Astrocyte (in vitro differentiated cells and primary cell): ENCODE measurements at regions not wholly inside any gene's neighbourhood (a gene's known extent, or its start where the extent isn't known, plus 50 kb on each side); places are given as distances from the start of the nearest gene placed in this dataset.

Source experiments
- DNase-seq: peaks from one replicate; pipeline ENCODE4 v3.0.0-alpha.2; 2010; ENCODE audit warnings: low read depth
- FAIRE-seq: peaks from 2 replicates; lab custom pipeline; 2011; peaks lifted over from hg19 to GRCh38; lab: Jason Lieb, UNC
- H2AFZ ChIP-seq: 2 replicates; pipeline ENCODE4 v1.6.0; 2012; ENCODE audit warnings: low read depth, low read length, inconsistent platforms
- H3K27ac ChIP-seq: 2 replicates; pipeline ENCODE4 v1.5.1; 2011; ENCODE audit warnings: low read depth, low read length, inconsistent platforms
- H3K27me3 ChIP-seq: 2 replicates; pipeline ENCODE4 v1.6.0; 2011; ENCODE audit warnings: low read length, inconsistent platforms; ENCODE audit not compliant: insufficient read depth
- H3K36me3 ChIP-seq: 2 replicates; pipeline ENCODE4 v1.5.1; 2011; ENCODE audit warnings: low read length, inconsistent platforms; ENCODE audit not compliant: insufficient read depth
- H3K4me1 ChIP-seq: 2 replicates; pipeline ENCODE4 v1.5.1; 2011; ENCODE audit warnings: low read length, inconsistent platforms; ENCODE audit not compliant: insufficient read depth
- H3K4me2 ChIP-seq: 2 replicates; pipeline ENCODE4 v1.6.0; 2012; ENCODE audit warnings: low read length, inconsistent platforms
- H3K4me3 ChIP-seq: 2 replicates; pipeline ENCODE4 v1.5.1; 2011; ENCODE audit warnings: low read depth, mild to moderate bottlenecking, low read length, inconsistent platforms; ENCODE audit not compliant: insufficient read depth
- H3K79me2 ChIP-seq: 2 replicates; pipeline ENCODE4 v1.6.0; 2012; ENCODE audit warnings: mild to moderate bottlenecking, low read length, inconsistent platforms; ENCODE audit not compliant: insufficient read depth
- H3K9ac ChIP-seq: 2 replicates; pipeline ENCODE4 v1.6.0; 2012; ENCODE audit warnings: mild to moderate bottlenecking, low read length, inconsistent platforms
- H3K9me3 ChIP-seq: 2 replicates; pipeline ENCODE4 v1.5.1; 2012; ENCODE audit warnings: low read depth, mild to moderate bottlenecking, low read length, inconsistent platforms; ENCODE audit not compliant: insufficient read depth
- H4K20me1 ChIP-seq: 2 replicates; pipeline ENCODE4 v1.6.0; 2012; ENCODE audit warnings: low read length, inconsistent platforms; ENCODE audit not compliant: insufficient read depth
- H3K27ac Mint-ChIP-seq: one replicate; pipeline ENCODE4 v1.8.0; 2021; ENCODE audit warnings: mild to moderate bottlenecking, mixed read lengths; ENCODE audit not compliant: unreplicated experiment
- H3K27me3 Mint-ChIP-seq: one replicate; pipeline ENCODE4 v1.8.0; 2021; ENCODE audit warnings: low read depth, mixed read lengths; ENCODE audit not compliant: unreplicated experiment
- H3K36me3 Mint-ChIP-seq: one replicate; pipeline ENCODE4 v1.8.0; 2021; ENCODE audit warnings: low read depth, mixed read lengths; ENCODE audit not compliant: unreplicated experiment
- H3K4me1 Mint-ChIP-seq: one replicate; pipeline ENCODE4 v1.8.0; 2021; ENCODE audit warnings: low read depth, mixed read lengths; ENCODE audit not compliant: unreplicated experiment
- H3K4me3 Mint-ChIP-seq: one replicate; pipeline ENCODE4 v1.8.0; 2021; ENCODE audit warnings: mild to moderate bottlenecking, moderate library complexity, mixed read lengths; ENCODE audit not compliant: unreplicated experiment
- H3K9me3 Mint-ChIP-seq: one replicate; pipeline ENCODE4 v1.8.0; 2021; ENCODE audit warnings: mild to moderate bottlenecking, mixed read lengths; ENCODE audit not compliant: unreplicated experiment
- EZH2 ChIP-seq: IDR thresholded peaks from 2 replicates; pipeline ENCODE4 v1.6.1; 2012; ENCODE audit warnings: mild to moderate bottlenecking, low read length, inconsistent platforms; ENCODE audit not compliant: insufficient read depth
- TF ChIP-seq, protein P1 (sequence below): IDR thresholded peaks from 2 replicates; pipeline ENCODE4 v1.5.1; 2011; ENCODE audit warnings: low read depth, mild to moderate bottlenecking, inconsistent platforms, low read length, moderate library complexity; ENCODE audit not compliant: insufficient read depth

DNA sequence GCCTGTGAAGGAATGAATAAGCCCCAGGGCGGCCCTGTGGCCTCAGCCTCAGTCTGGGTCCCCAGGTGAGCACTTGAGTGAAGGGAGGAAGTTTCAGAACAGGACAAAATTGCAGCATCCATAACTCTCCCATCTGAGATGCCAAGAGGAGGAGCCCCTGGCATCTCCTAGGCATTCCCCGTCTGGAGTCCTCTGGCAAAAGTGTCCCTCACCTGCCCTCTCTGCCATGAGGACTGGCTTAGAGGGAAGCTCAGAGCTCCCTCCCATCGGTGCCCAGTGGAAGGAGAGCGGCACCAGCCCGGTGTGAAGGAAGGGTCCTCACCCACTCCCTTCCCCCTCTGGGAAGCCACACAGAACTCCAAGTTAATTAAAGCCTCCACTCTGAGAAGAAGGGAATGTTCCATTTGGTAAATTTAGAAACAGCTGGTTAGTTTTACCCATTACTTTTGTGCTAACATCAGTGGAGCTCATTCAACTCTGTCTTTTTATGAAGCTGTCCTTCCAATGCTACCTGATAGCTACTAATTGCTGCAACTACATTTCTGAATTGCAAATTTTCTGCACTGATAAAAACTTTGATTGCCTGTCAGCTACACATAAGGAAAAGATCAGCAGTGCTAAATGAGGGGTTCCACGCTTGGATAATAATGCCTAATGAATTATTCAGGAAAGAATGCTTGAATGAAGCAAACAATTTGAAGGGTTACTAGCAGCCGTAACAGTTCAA, 123.3 kb upstream of the RCN1 start:
- H3K4me2 ChIP-seq, result no peak overlapping the region
- H3K9me3 Mint-ChIP-seq, result peaks cover 5% of the 10 kb centered on the region
- H3K27me3 Mint-ChIP-seq, result peaks cover 8% of the 10 kb centered on the region
- H3K27ac ChIP-seq, result no peak overlapping the region
- no peaks in the 10 kb centered on the region for H3K4me1 Mint-ChIP-seq
- H3K79me2 ChIP-seq, result no peaks in the 10 kb centered on the region
- H3K4me3 Mint-ChIP-seq, result no peak overlapping the region
- H3K27ac Mint-ChIP-seq, result no peak overlapping the region
- TF ChIP-seq, protein P1, sequence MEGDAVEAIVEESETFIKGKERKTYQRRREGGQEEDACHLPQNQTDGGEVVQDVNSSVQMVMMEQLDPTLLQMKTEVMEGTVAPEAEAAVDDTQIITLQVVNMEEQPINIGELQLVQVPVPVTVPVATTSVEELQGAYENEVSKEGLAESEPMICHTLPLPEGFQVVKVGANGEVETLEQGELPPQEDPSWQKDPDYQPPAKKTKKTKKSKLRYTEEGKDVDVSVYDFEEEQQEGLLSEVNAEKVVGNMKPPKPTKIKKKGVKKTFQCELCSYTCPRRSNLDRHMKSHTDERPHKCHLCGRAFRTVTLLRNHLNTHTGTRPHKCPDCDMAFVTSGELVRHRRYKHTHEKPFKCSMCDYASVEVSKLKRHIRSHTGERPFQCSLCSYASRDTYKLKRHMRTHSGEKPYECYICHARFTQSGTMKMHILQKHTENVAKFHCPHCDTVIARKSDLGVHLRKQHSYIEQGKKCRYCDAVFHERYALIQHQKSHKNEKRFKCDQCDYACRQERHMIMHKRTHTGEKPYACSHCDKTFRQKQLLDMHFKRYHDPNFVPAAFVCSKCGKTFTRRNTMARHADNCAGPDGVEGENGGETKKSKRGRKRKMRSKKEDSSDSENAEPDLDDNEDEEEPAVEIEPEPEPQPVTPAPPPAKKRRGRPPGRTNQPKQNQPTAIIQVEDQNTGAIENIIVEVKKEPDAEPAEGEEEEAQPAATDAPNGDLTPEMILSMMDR, result no peak
- H3K9me3 ChIP-seq, result no peaks in the 10 kb centered on the region
- no peak overlapping the region for H2AFZ ChIP-seq
- H3K4me3 ChIP-seq, result no peak overlapping the region
- no peak overlapping the region for H3K9ac ChIP-seq
- peaks cover 3% of the 10 kb centered on the region for H3K36me3 Mint-ChIP-seq
- no peaks in the 10 kb centered on the region for H3K36me3 ChIP-seq
- H3K4me1 ChIP-seq, result peaks cover 9% of the 10 kb centered on the region
- H3K27me3 ChIP-seq, result no peaks in the 10 kb centered on the region
- DNase-seq (no peak), FAIRE-seq (no peak)
- H4K20me1 ChIP-seq, result no peaks in the 10 kb centered on the region

DNA sequence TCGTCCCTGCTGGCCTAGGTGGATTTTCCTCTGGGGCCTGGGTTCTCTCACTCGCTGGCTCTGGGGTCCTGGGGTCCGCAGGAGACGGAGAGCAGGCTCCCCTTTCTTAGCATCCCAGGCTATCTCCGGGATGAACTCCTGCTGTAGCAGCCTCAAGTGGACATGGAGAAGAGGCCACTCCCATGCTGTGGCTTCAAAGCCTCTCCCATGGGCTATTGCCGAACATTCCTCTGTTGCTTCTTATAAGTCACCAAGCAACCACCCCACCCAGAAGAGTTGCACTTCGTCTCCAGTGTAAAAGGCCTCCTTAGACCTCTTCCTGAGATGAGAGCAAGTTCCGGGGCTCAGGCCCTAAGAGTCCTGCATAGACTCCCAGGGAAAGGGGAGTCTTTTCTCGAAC, 124.0 kb upstream of the RCN1 start:
- no peak for FAIRE-seq
- DNase-seq, result no peak
- no peaks in the 10 kb centered on the region for H3K36me3 ChIP-seq
- H3K27ac ChIP-seq, result no peak overlapping the region
- no peak overlapping the region for H3K4me2 ChIP-seq
- H2AFZ ChIP-seq, result no peak overlapping the region
- Mint-ChIP-seq H3K27me3 (peaks cover 8% of the 10 kb centered on the region), H3K4me1 (no peaks in the 10 kb centered on the region), H3K27ac (no peak overlapping the region), H3K36me3 (peaks cover 3% of the 10 kb centered on the region), H3K4me3 (no peak overlapping the region), H3K9me3 (peaks cover 2% of the 10 kb centered on the region)
- no peaks in the 10 kb centered on the region for H3K9me3 ChIP-seq
- H3K9ac ChIP-seq, result no peak overlapping the region
- peaks cover 9% of the 10 kb centered on the region for H3K4me1 ChIP-seq
- no peaks in the 10 kb centered on the region for H3K79me2 ChIP-seq
- no peaks in the 10 kb centered on the region for H4K20me1 ChIP-seq
- no peak for TF ChIP-seq EZH2
- TF ChIP-seq, protein P1, result no peak
- no peak overlapping the region for H3K4me3 ChIP-seq
- H3K27me3 ChIP-seq, result no peaks in the 10 kb centered on the region

DNA sequence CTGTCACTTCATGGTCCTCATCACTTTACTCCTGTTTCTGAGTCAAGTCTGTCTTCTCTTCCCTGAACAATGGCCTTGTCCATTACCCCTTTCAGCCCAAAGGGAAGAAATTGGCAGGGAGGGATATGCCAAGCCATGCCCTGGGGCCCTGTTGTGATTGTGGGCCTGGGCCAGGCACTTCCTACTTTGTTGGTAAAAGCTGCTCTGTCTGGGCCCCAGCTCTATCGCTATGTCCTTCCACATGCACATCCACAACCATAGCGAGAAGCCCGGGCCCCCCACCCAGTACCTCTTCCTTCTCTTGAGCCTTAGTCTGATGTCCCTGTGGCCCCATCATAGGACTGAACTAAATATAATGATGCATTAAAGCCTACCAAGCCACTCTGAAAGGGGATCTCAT, 126.7 kb upstream of the RCN1 start:
- DNase-seq (no peak), FAIRE-seq (no peak)
- Histone ChIP-seq H3K9ac (no peak overlapping the region), H3K36me3 (no peaks in the 10 kb centered on the region), H2AFZ (no peak overlapping the region), H3K79me2 (no peaks in the 10 kb centered on the region), H3K9me3 (no peaks in the 10 kb centered on the region), H3K4me3 (no peak overlapping the region), H3K27me3 (no peaks in the 10 kb centered on the region), H3K4me1 (peaks cover 4% of the 10 kb centered on the region), H3K4me2 (no peak overlapping the region), H4K20me1 (no peaks in the 10 kb centered on the region), H3K27ac (no peak overlapping the region)
- Mint-ChIP-seq H3K27ac (no peak overlapping the region), H3K4me3 (no peak overlapping the region), H3K4me1 (no peaks in the 10 kb centered on the region), H3K9me3 (no peaks in the 10 kb centered on the region), H3K27me3 (peaks cover 8% of the 10 kb centered on the region), H3K36me3 (no peaks in the 10 kb centered on the region)
- TF ChIP-seq EZH2, result no peak
- TF ChIP-seq, protein P1, result no peak
